ENCODE measurements at regions not wholly inside any gene's neighbourhood (a gene's known extent, or its start where the extent isn't known, plus 50 kb on each side); places are given as distances from the start of the nearest gene placed in this dataset.
A peak's percentile ranks its signal among the peaks of the same experiment; 100 is the strongest.

- WGBS, 4 donors: 69 to 83% (median 76%) methylated on average over 12 of the region's 12 CpGs
- intact Hi-C loops (cut with DNase I): no loop called here
- Histone ChIP-seq H3K4me1 (no peaks in the 10 kb centered on the region), H3K36me3 (no peaks in the 10 kb centered on the region), H3K4me3 (no peak overlapping the region), H3K27me3 (peaks cover 0 to 23% (median 4%) of the 10 kb centered on the region in 9 donors), H3K9me3 (no peaks in the 10 kb centered on the region), H3K27ac (no peak overlapping the region)
- no peak for ATAC-seq
- TF ChIP-seq CTCF (IDR thresholded peaks at IDR 0.05) (no peak), POLR2A (IDR thresholded peaks at IDR 0.05) (no peak)
- peak in 1 of 5 donors; percentile 20 for DNase-seq
These were observed 479.0 kb downstream of the BRD1 start for GRCh38 chr22:49348631-49349030.

- DNase-seq (peak in 1 of 5 donors; percentile 22), ATAC-seq (no peak)
- Histone ChIP-seq H3K36me3 (no peaks in the 10 kb centered on the region), H3K9me3 (no peaks in the 10 kb centered on the region), H3K27me3 (peaks cover 0 to 23% (median 4%) of the 10 kb centered on the region in 9 donors), H3K27ac (no peak overlapping the region), H3K4me3 (no peak overlapping the region), H3K4me1 (no peaks in the 10 kb centered on the region)
- intact Hi-C loops (cut with DNase I): no loop called here
- 69 to 78% (median 72%) methylated on average over 9 of the region's 9 CpGs for WGBS, 4 donors
- TF ChIP-seq POLR2A (IDR thresholded peaks at IDR 0.05) (no peak), CTCF (IDR thresholded peaks at IDR 0.05) (no peak)
These were observed 480.3 kb downstream of the BRD1 start for GRCh38 chr22:49347376-49347775.

DNA sequence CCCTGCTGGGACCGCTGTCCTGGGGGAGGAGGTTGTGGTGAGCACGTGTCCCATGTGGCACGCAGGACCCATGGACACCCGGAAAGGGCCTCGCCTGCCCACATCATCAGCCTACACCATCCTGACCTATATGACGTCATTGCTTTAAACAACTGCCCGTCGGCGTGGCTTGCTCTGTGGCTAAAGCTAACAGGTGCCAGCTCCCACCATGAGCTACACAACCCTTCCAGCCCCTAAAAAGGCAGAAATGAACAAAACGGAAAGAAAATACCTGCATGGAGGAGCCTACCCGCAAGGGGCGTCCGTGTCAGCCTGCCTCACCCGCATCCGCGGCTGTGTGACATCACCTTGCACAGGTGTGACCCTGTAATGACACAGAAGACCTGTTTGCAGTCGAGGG lies 481.8 kb downstream of the BRD1 start:
- Histone ChIP-seq H3K4me3 (no peak overlapping the region), H3K9me3 (no peaks in the 10 kb centered on the region), H3K27ac (no peak overlapping the region), H3K27me3 (peaks cover 0 to 25% (median 9%) of the 10 kb centered on the region in 9 donors), H3K4me1 (no peaks in the 10 kb centered on the region), H3K36me3 (no peaks in the 10 kb centered on the region)
- no peak for ATAC-seq
- intact Hi-C loops (cut with DNase I): no loop called here
- WGBS, 4 donors: 80 to 89% (median 85%) methylated on average over 17 of the region's 17 CpGs
- TF ChIP-seq POLR2A (IDR thresholded peaks at IDR 0.05) (no peak), CTCF (IDR thresholded peaks at IDR 0.05) (no peak)
- no peak for DNase-seq

GRCh38 chr22:49344656-49345055 lies 483.0 kb downstream of the BRD1 start:
- intact Hi-C loops (cut with DNase I): no loop called here
- H3K4me1 ChIP-seq: no peaks in the 10 kb centered on the region
- H3K4me3 ChIP-seq: no peak overlapping the region
- H3K36me3 ChIP-seq: no peaks in the 10 kb centered on the region
- DNase-seq (no peak), ATAC-seq (no peak)
- no peak overlapping the region for H3K27ac ChIP-seq
- no peaks in the 10 kb centered on the region for H3K9me3 ChIP-seq
- H3K27me3 ChIP-seq: peaks cover 0 to 21% (median 9%) of the 10 kb centered on the region in 9 donors
- WGBS, 4 donors: 49 to 62% (median 53%) methylated on average over 7 of the region's 7 CpGs
- TF ChIP-seq CTCF (IDR thresholded peaks at IDR 0.05) (no peak), POLR2A (IDR thresholded peaks at IDR 0.05) (no peak)

Measured in heart left ventricle (tissue), 16 donors.